Sigmoid colon (tissue), 4 donors: ENCODE measurements at regions not wholly inside any gene's neighbourhood (a gene's known extent, or its start where the extent isn't known, plus 50 kb on each side); places are given as distances from the start of the nearest gene placed in this dataset.

Source experiments
- EP300 ChIP-seq, 4 donors: sonication (generic); formaldehyde crosslinking; IDR thresholded peaks; one replicate each; pipeline ENCODE4 v1.6.1; 2017; ENCODE audit warnings: antibody characterized with exemption in 4 of 4
- POLR2A ChIP-seq, 2 donors: fragments of 450-650 bp; IDR thresholded peaks; one replicate each; pipeline ENCODE4 v1.6.1; 2016; ENCODE audit warnings: antibody characterized with exemption in 2 of 2, mild to moderate bottlenecking in 2 of 2, moderate library complexity in 2 of 2
- POLR2AphosphoS5 ChIP-seq, 4 donors: sonication (generic); formaldehyde crosslinking; IDR thresholded peaks; one replicate each; pipeline ENCODE4 v1.6.1; 2017; ENCODE audit warnings: antibody characterized with exemption in 4 of 4
- TF ChIP-seq, protein P1 (sequence below), 4 experiments: fragments of 450-650 bp in 3 of 4; fragments of 200-600 bp in 1 of 4; IDR thresholded peaks; one replicate each; pipeline ENCODE4 v1.5.1; 2016 to 2019; ENCODE audit warnings: antibody characterized with exemption in 4 of 4, mild to moderate bottlenecking in 3 of 4, moderate library complexity in 2 of 4

DNA sequence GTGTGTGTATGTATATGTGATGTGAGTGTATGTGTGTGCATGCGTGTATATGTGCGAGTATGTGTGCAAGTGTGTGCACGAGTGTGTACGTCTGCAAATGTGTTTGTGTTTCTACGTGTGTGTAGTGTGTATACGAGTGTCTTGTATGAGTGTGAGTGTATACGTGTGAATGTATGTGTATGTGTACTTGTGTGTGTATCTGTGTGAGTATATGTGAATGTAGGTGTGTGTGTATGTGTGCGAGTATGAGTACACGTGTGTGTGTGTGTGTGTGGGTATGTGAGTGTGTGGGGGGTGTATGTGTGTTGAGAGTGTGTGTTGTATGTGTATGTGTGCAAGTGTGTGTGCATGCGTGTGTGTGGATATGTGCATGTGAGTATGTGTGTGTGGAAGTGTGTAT, 602.0 kb upstream of the CDH4 start:
- TF ChIP-seq, protein P1, sequence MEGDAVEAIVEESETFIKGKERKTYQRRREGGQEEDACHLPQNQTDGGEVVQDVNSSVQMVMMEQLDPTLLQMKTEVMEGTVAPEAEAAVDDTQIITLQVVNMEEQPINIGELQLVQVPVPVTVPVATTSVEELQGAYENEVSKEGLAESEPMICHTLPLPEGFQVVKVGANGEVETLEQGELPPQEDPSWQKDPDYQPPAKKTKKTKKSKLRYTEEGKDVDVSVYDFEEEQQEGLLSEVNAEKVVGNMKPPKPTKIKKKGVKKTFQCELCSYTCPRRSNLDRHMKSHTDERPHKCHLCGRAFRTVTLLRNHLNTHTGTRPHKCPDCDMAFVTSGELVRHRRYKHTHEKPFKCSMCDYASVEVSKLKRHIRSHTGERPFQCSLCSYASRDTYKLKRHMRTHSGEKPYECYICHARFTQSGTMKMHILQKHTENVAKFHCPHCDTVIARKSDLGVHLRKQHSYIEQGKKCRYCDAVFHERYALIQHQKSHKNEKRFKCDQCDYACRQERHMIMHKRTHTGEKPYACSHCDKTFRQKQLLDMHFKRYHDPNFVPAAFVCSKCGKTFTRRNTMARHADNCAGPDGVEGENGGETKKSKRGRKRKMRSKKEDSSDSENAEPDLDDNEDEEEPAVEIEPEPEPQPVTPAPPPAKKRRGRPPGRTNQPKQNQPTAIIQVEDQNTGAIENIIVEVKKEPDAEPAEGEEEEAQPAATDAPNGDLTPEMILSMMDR (IDR thresholded peaks at IDR 0.05): no peak
- TF ChIP-seq POLR2AphosphoS5 (IDR thresholded peaks at IDR 0.05) (no peak), EP300 (IDR thresholded peaks at IDR 0.05) (no peak), POLR2A (IDR thresholded peaks at IDR 0.05) (no peak)
